Nephron progenitor cell (in vitro differentiated cells): ENCODE measurements at regions not wholly inside any gene's neighbourhood (a gene's known extent, or its start where the extent isn't known, plus 50 kb on each side); places are given as distances from the start of the nearest gene placed in this dataset.

Source experiments
- DNase-seq: peaks from one replicate; pipeline ENCODE4 v3.0.0; 2021
- H3K27ac Mint-ChIP-seq: 2 replicates; pipeline ENCODE4 v1.8.0; 2021; ENCODE audit warnings: mild to moderate bottlenecking, moderate library complexity, mixed read lengths
- H3K27me3 Mint-ChIP-seq: 2 replicates; pipeline ENCODE4 v1.8.0; 2021; ENCODE audit warnings: mild to moderate bottlenecking, low read depth, mixed read lengths; ENCODE audit not compliant: poor library complexity
- H3K36me3 Mint-ChIP-seq: 2 replicates; pipeline ENCODE4 v1.8.0; 2021; ENCODE audit warnings: low read depth, mixed read lengths
- H3K4me1 Mint-ChIP-seq: 2 replicates; pipeline ENCODE4 v1.8.0; 2021; ENCODE audit warnings: mixed read lengths
- H3K4me3 Mint-ChIP-seq: 2 replicates; pipeline ENCODE4 v1.8.0; 2021; ENCODE audit warnings: mild to moderate bottlenecking, moderate library complexity, mixed read lengths
- H3K9me3 Mint-ChIP-seq: 2 replicates; pipeline ENCODE4 v1.8.0; 2021; ENCODE audit warnings: mild to moderate bottlenecking, moderate library complexity, mixed read lengths
- TF ChIP-seq, protein P1 (sequence below): fragments of 200-600 bp; sonication (generic); IDR thresholded peaks from 2 replicates; pipeline ENCODE4 v1.5.0; 2021; ENCODE audit warnings: antibody characterized with exemption

DNA sequence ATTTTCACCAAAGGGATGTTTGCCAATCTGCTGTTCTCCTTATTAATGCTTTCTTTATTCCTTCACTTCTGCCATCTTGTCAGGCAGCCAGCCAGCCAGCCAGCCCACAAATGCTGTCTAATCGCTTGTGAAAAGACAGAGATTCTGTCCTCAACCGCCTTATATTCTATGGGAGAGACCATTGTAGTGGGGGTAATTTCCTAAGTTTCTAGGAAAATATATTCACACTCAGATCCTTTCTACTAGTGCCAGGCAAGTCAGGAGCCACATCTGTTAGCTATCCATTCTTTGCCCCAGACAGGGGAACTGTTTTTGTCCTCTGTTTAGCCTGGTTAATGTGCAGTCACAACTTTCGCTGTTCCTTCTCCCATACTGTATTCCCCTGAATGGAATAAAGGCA lies 1023.1 kb downstream of the ADGRL2 start:
- Mint-ChIP-seq H3K9me3 (no peaks in the 10 kb centered on the region), H3K36me3 (no peaks in the 10 kb centered on the region), H3K27me3 (peaks cover 3% of the 10 kb centered on the region), H3K4me3 (peak overlapping the region; percentile 24), H3K4me1 (peaks cover 49% of the 10 kb centered on the region), H3K27ac (peak overlapping the region; percentile 96)
- no peak for DNase-seq
- TF ChIP-seq, protein P1, sequence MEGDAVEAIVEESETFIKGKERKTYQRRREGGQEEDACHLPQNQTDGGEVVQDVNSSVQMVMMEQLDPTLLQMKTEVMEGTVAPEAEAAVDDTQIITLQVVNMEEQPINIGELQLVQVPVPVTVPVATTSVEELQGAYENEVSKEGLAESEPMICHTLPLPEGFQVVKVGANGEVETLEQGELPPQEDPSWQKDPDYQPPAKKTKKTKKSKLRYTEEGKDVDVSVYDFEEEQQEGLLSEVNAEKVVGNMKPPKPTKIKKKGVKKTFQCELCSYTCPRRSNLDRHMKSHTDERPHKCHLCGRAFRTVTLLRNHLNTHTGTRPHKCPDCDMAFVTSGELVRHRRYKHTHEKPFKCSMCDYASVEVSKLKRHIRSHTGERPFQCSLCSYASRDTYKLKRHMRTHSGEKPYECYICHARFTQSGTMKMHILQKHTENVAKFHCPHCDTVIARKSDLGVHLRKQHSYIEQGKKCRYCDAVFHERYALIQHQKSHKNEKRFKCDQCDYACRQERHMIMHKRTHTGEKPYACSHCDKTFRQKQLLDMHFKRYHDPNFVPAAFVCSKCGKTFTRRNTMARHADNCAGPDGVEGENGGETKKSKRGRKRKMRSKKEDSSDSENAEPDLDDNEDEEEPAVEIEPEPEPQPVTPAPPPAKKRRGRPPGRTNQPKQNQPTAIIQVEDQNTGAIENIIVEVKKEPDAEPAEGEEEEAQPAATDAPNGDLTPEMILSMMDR = no peak

DNA sequence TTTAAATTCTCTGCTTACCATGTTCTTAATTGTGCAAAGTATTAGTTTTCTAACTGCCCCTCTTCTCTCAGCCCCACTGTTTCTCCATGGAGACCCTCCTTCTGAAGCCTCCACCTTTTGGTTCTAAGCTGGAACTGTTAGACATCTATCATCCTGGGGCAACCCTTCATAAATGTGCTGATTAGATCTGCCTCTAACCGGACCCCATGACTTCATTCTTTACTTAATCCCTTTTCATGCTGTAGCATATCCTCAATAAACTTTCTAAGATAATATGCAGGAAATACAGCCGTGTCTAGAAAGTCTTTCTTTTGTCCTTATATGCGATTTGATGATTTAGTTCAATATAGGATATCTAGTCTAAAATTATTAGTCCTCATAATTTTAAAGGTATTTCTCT lies 1020.1 kb downstream of the ADGRL2 start:
- no peak for DNase-seq
- H3K36me3 Mint-ChIP-seq = no peaks in the 10 kb centered on the region
- TF ChIP-seq, protein P1 = no peak
- peaks cover 54% of the 10 kb centered on the region for H3K4me1 Mint-ChIP-seq
- no peak overlapping the region for H3K4me3 Mint-ChIP-seq
- H3K27me3 Mint-ChIP-seq = peaks cover 3% of the 10 kb centered on the region
- H3K27ac Mint-ChIP-seq = no peak overlapping the region
- no peaks in the 10 kb centered on the region for H3K9me3 Mint-ChIP-seq

DNA sequence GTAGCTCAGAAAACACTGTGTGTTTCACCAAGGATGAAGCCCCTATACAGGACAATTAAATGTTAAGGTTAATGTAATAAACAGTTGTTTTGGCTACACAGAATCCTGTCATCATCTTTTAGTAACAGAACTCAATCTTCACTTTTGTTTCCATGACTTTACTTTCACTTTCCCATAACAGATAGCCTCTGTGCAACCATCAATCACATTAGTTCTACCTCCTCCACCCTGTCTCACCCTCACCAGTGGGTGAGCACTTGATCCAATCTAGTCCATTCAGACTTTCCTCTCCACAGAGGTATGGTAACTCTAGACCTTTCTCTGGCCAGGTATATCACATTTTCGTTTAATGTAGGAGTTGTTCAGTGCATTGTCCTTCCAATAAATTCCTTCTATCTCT lies 1018.5 kb downstream of the ADGRL2 start:
- no peak for DNase-seq
- Mint-ChIP-seq H3K27ac (no peak overlapping the region), H3K4me3 (no peak overlapping the region), H3K4me1 (peaks cover 39% of the 10 kb centered on the region), H3K9me3 (no peaks in the 10 kb centered on the region), H3K27me3 (peaks cover 3% of the 10 kb centered on the region), H3K36me3 (no peaks in the 10 kb centered on the region)
- TF ChIP-seq, protein P1 = no peak

DNA sequence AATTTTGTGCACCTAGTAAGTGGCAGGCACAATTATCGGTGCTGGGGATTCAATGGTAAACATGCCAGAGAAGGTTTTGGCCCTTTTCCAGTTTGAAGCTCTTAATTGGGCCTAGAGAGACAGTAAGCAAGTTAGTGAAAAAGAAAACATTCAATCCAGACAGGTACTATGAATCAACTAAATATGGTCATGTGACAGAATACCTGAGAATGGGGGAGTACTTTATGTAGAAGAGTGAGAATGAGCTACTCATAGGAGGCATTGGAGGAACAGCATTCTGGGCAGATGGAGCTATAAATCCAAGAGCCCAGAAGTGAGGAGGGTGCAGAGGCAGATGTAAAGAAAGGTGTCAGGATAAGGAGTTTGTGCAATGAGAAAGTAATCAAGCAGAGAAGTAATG lies 1017.9 kb downstream of the ADGRL2 start:
- H3K4me1 Mint-ChIP-seq = peaks cover 32% of the 10 kb centered on the region
- H3K27me3 Mint-ChIP-seq = peaks cover 3% of the 10 kb centered on the region
- peak overlapping the region; percentile 14 for H3K27ac Mint-ChIP-seq

DNA sequence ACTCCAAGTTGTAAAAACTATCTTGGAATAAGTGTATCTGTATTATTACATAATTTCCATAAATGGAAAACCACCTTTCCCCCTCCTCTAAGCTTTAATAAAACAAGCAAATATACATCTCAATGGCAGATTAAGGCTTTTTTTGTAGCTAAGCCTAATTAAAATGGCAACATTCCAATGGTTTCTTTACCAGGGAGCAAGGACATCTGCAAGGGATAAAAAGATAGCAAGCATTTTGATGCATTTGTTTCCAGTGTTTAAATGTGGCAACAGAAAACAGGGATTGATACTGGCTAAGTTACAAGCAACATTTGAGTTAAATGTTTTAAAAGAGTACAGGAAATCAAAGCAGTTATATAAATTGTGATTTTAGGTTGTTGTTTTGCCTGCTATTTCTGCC lies 1012.7 kb downstream of the ADGRL2 start:
- Mint-ChIP-seq H3K27ac (no peak overlapping the region), H3K4me3 (no peak overlapping the region)

More for the DNA sequence above, 1017.9 kb downstream of the ADGRL2 start:
- Mint-ChIP-seq H3K36me3 (no peaks in the 10 kb centered on the region), H3K9me3 (no peaks in the 10 kb centered on the region), H3K4me3 (no peak overlapping the region)
- no peak for DNase-seq
- TF ChIP-seq, protein P1 = no peak

DNA sequence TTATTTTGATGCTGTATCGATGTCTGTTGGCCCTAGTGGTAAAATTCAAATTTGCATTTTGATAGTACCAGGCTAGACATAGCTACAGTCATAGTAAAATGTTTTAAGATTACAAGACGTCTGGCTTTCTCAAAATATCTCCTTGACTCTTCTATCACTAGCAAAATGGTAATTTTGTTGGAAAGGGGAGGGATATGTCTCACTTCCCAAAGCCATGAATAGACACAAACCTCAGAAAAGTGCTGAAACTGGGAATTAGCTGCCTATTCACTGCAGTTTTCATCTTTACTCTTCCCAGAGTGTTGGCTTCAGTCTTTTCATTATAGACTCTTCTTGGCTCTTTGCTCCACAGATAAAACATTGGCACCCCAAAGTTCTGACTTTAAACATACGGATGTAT lies 1009.9 kb downstream of the ADGRL2 start:
- no peak overlapping the region for H3K4me3 Mint-ChIP-seq
- TF ChIP-seq, protein P1 = no peak
- no peak overlapping the region for H3K27ac Mint-ChIP-seq
- H3K27me3 Mint-ChIP-seq = no peaks in the 10 kb centered on the region
- H3K9me3 Mint-ChIP-seq = no peaks in the 10 kb centered on the region
- H3K36me3 Mint-ChIP-seq = no peaks in the 10 kb centered on the region
- H3K4me1 Mint-ChIP-seq = no peaks in the 10 kb centered on the region
- DNase-seq = no peak

More for the DNA sequence above, 1012.7 kb downstream of the ADGRL2 start:
- Mint-ChIP-seq H3K9me3 (no peaks in the 10 kb centered on the region), H3K4me1 (peaks cover under 1% of the 10 kb centered on the region), H3K36me3 (no peaks in the 10 kb centered on the region), H3K27me3 (peaks cover 3% of the 10 kb centered on the region)
- TF ChIP-seq, protein P1 = no peak
- no peak for DNase-seq
